ENCODE measurements at regions not wholly inside any gene's neighbourhood (a gene's known extent, or its start where the extent isn't known, plus 50 kb on each side); places are given as distances from the start of the nearest gene placed in this dataset.

DNA sequence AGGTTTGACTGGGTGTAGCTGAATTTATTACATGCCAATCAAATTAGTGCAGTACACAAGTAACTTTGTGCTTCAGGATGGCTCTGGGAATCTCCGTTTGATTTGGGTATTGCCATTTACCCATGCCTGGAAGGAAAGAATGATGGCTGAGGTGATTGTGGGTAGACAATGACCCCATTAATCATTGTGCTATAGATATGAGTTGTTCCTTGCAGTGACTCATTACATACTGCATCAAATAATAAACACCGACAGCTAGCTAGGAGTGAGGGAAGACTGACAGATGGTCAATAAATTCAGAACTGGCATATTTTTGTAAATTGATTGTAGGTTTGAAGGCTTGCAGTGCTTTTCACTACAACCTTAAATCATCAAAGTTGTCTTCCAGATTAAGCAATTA is 1069.5 kb downstream of the DIAPH3 start:
- Histone ChIP-seq H3K36me3 (ENCODE audit: insufficient read depth, low read length) (no peaks in the 10 kb centered on the region), H3K4me3 (ENCODE audit: low read length, poor library complexity, severe bottlenecking) (no peak overlapping the region), H2AFZ (ENCODE audit: low read length) (no peak overlapping the region), H3K4me1 (ENCODE audit: insufficient read depth, low read length, poor library complexity, severe bottlenecking) (no peaks in the 10 kb centered on the region), H3K27me3 (ENCODE audit: insufficient read depth, low read length, poor library complexity, severe bottlenecking) (no peaks in the 10 kb centered on the region), H3K9me2 (replicated peaks; ENCODE audit: low read depth, low read length) (no peaks in the 10 kb centered on the region), H3F3A (ENCODE audit: low read depth) (no peaks in the 10 kb centered on the region), H3K4me2 (ENCODE audit: low read depth, low read length, poor library complexity, severe bottlenecking) (no peak overlapping the region), H4K20me1 (ENCODE audit: insufficient read depth, low read length, poor library complexity, severe bottlenecking) (no peaks in the 10 kb centered on the region), H3K9ac (ENCODE audit: low read depth, low read length, poor library complexity, severe bottlenecking) (no peak overlapping the region), H3K79me2 (ENCODE audit: insufficient read depth, low read length) (no peaks in the 10 kb centered on the region), H3K9me3 (ENCODE audit: insufficient read depth, low read depth, low read length) (no peaks in the 10 kb centered on the region)
- TF ChIP-seq, protein P1, sequence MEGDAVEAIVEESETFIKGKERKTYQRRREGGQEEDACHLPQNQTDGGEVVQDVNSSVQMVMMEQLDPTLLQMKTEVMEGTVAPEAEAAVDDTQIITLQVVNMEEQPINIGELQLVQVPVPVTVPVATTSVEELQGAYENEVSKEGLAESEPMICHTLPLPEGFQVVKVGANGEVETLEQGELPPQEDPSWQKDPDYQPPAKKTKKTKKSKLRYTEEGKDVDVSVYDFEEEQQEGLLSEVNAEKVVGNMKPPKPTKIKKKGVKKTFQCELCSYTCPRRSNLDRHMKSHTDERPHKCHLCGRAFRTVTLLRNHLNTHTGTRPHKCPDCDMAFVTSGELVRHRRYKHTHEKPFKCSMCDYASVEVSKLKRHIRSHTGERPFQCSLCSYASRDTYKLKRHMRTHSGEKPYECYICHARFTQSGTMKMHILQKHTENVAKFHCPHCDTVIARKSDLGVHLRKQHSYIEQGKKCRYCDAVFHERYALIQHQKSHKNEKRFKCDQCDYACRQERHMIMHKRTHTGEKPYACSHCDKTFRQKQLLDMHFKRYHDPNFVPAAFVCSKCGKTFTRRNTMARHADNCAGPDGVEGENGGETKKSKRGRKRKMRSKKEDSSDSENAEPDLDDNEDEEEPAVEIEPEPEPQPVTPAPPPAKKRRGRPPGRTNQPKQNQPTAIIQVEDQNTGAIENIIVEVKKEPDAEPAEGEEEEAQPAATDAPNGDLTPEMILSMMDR (conservative IDR thresholded peaks at IDR 0.05; ENCODE audit: low read length): no peak
- TF ChIP-seq EZH2phosphoT487 (IDR thresholded peaks at IDR 0.05; ENCODE audit: borderline replicate concordance): no peak

DNA sequence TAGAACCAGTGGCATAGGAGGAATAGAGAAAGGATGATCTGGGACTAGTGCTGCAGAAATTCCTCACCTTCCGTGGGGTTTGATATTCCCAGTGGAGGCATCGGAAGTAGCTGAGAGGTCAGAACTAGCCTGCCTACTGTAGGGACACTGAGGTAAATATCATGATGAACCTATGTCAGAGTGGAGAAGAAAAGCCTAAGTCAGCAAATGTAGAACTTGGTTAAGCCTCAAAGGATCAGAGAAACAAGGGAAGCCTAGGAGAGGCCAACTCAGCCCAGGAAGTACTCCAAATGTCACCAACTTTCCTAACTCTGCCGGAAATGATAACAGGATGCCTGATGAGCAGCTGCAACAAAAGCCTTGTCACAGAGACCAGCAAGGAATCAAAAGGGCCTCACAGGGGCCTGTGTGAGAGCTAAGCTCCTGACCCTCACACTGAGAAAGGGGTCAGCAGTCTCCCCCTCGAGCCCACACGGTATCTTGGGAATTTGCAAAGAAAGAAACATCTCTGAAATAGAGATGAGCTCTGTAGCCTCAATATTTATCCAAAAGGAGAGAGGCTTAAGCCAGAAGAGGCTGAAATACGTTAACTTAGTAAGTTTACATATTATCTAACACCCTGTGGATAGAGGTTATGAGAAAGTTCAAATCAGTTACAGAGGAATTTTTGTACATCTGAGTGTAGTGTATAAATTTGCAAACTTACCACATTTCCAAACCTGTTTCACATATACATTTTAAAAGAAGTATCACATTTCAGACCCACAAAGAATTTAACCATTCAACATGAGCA is 1064.3 kb downstream of the DIAPH3 start:
- Histone ChIP-seq H2AFZ (ENCODE audit: low read length) (no peak overlapping the region), H3K9me3 (ENCODE audit: insufficient read depth, low read depth, low read length) (no peaks in the 10 kb centered on the region), H3K4me1 (ENCODE audit: insufficient read depth, low read length, poor library complexity, severe bottlenecking) (no peaks in the 10 kb centered on the region), H3K9ac (ENCODE audit: low read depth, low read length, poor library complexity, severe bottlenecking) (no peak overlapping the region), H3F3A (ENCODE audit: low read depth) (no peaks in the 10 kb centered on the region), H3K79me2 (ENCODE audit: insufficient read depth, low read length) (no peaks in the 10 kb centered on the region), H3K9me2 (replicated peaks; ENCODE audit: low read depth, low read length) (no peaks in the 10 kb centered on the region), H3K4me3 (ENCODE audit: low read length, poor library complexity, severe bottlenecking) (no peak overlapping the region), H4K20me1 (ENCODE audit: insufficient read depth, low read length, poor library complexity, severe bottlenecking) (no peaks in the 10 kb centered on the region), H3K36me3 (ENCODE audit: insufficient read depth, low read length) (no peaks in the 10 kb centered on the region), H3K27me3 (ENCODE audit: insufficient read depth, low read length, poor library complexity, severe bottlenecking) (no peaks in the 10 kb centered on the region), H3K4me2 (ENCODE audit: low read depth, low read length, poor library complexity, severe bottlenecking) (no peak overlapping the region)
- no peak for TF ChIP-seq EZH2phosphoT487 (IDR thresholded peaks at IDR 0.05; ENCODE audit: borderline replicate concordance)
- TF ChIP-seq, protein P1 (conservative IDR thresholded peaks at IDR 0.05; ENCODE audit: low read length): no peak

DNA sequence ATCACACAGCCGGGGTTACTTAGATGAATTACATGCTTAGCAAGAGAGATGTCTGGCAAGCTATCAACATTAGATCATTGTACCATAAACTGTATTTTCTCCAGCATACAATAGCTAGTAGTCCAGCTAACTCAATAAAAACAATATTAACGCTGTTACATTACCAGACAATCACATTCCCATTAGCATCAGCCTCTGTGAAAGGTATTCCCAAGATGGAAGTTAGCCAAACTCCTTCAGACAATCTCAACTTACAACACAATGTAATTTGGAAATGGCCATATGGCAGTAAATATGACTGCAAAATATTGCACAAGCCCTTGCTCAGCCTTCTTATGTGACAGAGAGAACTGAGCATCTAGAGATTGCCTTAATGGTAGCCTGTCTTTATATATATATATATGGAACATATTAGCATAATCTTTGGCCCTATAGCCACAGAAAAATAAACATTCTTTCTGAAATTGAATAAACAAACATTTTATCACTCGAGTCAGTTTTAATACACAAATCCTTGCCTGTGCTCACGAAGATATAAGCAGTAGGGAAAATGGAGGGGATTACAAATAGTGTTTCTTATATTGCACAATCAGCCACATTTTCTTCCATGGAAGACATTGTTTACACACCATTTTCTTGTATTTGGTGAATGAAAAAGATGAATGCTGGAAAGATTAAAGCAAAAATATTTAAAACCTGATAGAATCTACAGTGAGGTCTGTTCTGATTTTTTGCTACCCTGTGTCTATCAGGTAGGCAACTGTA is 1060.5 kb downstream of the DIAPH3 start:
- H2AFZ ChIP-seq (ENCODE audit: low read length): no peak overlapping the region
- no peak for TF ChIP-seq EZH2phosphoT487 (IDR thresholded peaks at IDR 0.05; ENCODE audit: borderline replicate concordance)
- TF ChIP-seq, protein P1 (conservative IDR thresholded peaks at IDR 0.05; ENCODE audit: low read length): no peak
- no peaks in the 10 kb centered on the region for H3K27me3 ChIP-seq (ENCODE audit: insufficient read depth, low read length, poor library complexity, severe bottlenecking)
- H4K20me1 ChIP-seq (ENCODE audit: insufficient read depth, low read length, poor library complexity, severe bottlenecking): no peaks in the 10 kb centered on the region
- no peaks in the 10 kb centered on the region for H3K79me2 ChIP-seq (ENCODE audit: insufficient read depth, low read length)
- H3K9me3 ChIP-seq (ENCODE audit: insufficient read depth, low read depth, low read length): no peaks in the 10 kb centered on the region
- no peak overlapping the region for H3K4me3 ChIP-seq (ENCODE audit: low read length, poor library complexity, severe bottlenecking)
- H3K4me2 ChIP-seq (ENCODE audit: low read depth, low read length, poor library complexity, severe bottlenecking): no peak overlapping the region
- no peak overlapping the region for H3K9ac ChIP-seq (ENCODE audit: low read depth, low read length, poor library complexity, severe bottlenecking)
- H3K9me2 ChIP-seq (replicated peaks; ENCODE audit: low read depth, low read length): no peaks in the 10 kb centered on the region
- no peaks in the 10 kb centered on the region for H3K36me3 ChIP-seq (ENCODE audit: insufficient read depth, low read length)
- H3K4me1 ChIP-seq (ENCODE audit: insufficient read depth, low read length, poor library complexity, severe bottlenecking): no peaks in the 10 kb centered on the region
- H3F3A ChIP-seq (ENCODE audit: low read depth): no peaks in the 10 kb centered on the region
